HL-60 (cell line): ENCODE measurements at regions not wholly inside any gene's neighbourhood (a gene's known extent, or its start where the extent isn't known, plus 50 kb on each side); places are given as distances from the start of the nearest gene placed in this dataset.

Source experiments
- DNase-seq, 2 experiments: peaks; one replicate each; pipeline ENCODE4 v3.0.0-alpha.2; 2010 to 2020; ENCODE audit warnings: low read depth in 1 of 2, low spot score in 1 of 2
- H3K27ac ChIP-seq: fragments of 250-450 bp; sonication (Bioruptor Pico); replicated peaks from 2 replicates; pipeline ENCODE4 v1.5.1; 2020; ENCODE audit warnings: mild to moderate bottlenecking, moderate library complexity
- H3K27me3 ChIP-seq: fragments of 250-450 bp; sonication (Bioruptor Pico); 2 replicates; pipeline ENCODE4 v1.5.1; 2021; ENCODE audit warnings: mild to moderate bottlenecking, moderate library complexity; ENCODE audit not compliant: insufficient read depth, poor library complexity, severe bottlenecking
- H3K4me3 ChIP-seq: replicated peaks from 2 replicates; pipeline ENCODE4 v1.5.1; 2011; ENCODE audit warnings: mild to moderate bottlenecking, control low read depth, low read length; ENCODE audit not compliant: insufficient read depth
- GABPA ChIP-seq: IDR thresholded peaks from 2 replicates; pipeline ENCODE4 v1.6.1; 2012; ENCODE audit warnings: low read depth
- POLR2AphosphoS5 ChIP-seq: IDR thresholded peaks from 2 replicates; pipeline ENCODE4 v1.6.1; 2012; ENCODE audit warnings: low read depth
- SPI1 ChIP-seq: IDR thresholded peaks from 2 replicates; pipeline ENCODE4 v1.6.1; 2012; ENCODE audit warnings: low read depth, mild to moderate bottlenecking, borderline replicate concordance
- TF ChIP-seq, protein P1 (sequence below): IDR thresholded peaks from 2 replicates; pipeline ENCODE4 v1.6.1; 2012; ENCODE audit warnings: low read depth; ENCODE audit not compliant: insufficient replicate concordance
- TF ChIP-seq, protein P2 (sequence below): IDR thresholded peaks from one replicate; pipeline ENCODE4 v1.5.1; 2011; ENCODE audit warnings: low read length, control low read depth, inconsistent platforms; ENCODE audit not compliant: insufficient read depth

DNA sequence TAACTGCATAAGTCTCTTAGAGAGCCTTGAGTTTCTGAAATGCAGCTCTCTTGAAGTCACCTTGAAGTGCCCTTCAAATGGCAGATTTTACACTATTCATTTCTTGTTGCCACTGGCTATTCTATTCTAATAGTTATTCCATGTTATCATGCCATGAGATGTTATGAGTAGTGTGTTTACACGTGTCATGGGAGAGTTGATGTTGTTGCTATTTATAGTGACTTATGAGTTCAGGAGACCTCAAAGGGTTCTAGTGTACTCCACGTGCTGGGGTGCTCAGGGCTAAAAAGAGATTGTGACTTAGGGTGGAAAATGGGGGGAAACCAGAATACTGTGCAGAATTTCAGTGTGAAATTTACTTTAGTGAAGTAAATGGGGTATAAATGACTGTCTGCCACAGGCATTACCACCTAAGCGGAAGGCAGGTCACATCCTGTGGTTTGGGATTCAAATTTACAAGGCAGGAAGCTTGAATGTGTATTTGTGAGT, 77.1 kb upstream of the SLC4A4 start:
- Histone ChIP-seq H3K4me3 (no peak overlapping the region), H3K27me3 (no peaks in the 10 kb centered on the region), H3K27ac (no peak overlapping the region)
- TF ChIP-seq GABPA (no peak), POLR2AphosphoS5 (no peak), SPI1 (no peak)
- TF ChIP-seq, protein P1, sequence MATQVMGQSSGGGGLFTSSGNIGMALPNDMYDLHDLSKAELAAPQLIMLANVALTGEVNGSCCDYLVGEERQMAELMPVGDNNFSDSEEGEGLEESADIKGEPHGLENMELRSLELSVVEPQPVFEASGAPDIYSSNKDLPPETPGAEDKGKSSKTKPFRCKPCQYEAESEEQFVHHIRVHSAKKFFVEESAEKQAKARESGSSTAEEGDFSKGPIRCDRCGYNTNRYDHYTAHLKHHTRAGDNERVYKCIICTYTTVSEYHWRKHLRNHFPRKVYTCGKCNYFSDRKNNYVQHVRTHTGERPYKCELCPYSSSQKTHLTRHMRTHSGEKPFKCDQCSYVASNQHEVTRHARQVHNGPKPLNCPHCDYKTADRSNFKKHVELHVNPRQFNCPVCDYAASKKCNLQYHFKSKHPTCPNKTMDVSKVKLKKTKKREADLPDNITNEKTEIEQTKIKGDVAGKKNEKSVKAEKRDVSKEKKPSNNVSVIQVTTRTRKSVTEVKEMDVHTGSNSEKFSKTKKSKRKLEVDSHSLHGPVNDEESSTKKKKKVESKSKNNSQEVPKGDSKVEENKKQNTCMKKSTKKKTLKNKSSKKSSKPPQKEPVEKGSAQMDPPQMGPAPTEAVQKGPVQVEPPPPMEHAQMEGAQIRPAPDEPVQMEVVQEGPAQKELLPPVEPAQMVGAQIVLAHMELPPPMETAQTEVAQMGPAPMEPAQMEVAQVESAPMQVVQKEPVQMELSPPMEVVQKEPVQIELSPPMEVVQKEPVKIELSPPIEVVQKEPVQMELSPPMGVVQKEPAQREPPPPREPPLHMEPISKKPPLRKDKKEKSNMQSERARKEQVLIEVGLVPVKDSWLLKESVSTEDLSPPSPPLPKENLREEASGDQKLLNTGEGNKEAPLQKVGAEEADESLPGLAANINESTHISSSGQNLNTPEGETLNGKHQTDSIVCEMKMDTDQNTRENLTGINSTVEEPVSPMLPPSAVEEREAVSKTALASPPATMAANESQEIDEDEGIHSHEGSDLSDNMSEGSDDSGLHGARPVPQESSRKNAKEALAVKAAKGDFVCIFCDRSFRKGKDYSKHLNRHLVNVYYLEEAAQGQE, result no peak
- TF ChIP-seq, protein P2, sequence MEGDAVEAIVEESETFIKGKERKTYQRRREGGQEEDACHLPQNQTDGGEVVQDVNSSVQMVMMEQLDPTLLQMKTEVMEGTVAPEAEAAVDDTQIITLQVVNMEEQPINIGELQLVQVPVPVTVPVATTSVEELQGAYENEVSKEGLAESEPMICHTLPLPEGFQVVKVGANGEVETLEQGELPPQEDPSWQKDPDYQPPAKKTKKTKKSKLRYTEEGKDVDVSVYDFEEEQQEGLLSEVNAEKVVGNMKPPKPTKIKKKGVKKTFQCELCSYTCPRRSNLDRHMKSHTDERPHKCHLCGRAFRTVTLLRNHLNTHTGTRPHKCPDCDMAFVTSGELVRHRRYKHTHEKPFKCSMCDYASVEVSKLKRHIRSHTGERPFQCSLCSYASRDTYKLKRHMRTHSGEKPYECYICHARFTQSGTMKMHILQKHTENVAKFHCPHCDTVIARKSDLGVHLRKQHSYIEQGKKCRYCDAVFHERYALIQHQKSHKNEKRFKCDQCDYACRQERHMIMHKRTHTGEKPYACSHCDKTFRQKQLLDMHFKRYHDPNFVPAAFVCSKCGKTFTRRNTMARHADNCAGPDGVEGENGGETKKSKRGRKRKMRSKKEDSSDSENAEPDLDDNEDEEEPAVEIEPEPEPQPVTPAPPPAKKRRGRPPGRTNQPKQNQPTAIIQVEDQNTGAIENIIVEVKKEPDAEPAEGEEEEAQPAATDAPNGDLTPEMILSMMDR, result no peak
- no peak for DNase-seq

DNA sequence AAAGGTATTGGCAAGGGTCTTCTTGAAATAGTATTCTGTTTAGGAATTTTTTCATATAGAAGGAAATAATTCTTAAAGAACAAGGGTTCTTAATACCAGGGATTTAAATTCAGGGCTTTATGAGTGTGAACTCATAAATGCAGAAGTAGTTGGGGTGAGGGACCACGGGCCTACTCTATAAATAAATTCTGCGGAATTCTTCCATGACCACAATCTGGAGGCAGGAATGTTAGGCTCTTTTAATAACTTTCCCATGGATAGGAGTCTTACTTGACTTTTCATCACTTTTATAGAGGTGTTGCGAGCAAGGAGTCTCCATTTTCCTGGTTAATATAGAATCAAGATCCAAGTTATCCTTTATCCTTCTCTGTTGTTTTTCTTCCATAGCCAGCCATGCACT, 76.7 kb upstream of the SLC4A4 start:
- no peak for DNase-seq
- H3K4me3 ChIP-seq, result no peak overlapping the region
- no peak overlapping the region for H3K27ac ChIP-seq
- no peak for TF ChIP-seq SPI1
- TF ChIP-seq, protein P2, result no peak
- H3K27me3 ChIP-seq, result no peaks in the 10 kb centered on the region

DNA sequence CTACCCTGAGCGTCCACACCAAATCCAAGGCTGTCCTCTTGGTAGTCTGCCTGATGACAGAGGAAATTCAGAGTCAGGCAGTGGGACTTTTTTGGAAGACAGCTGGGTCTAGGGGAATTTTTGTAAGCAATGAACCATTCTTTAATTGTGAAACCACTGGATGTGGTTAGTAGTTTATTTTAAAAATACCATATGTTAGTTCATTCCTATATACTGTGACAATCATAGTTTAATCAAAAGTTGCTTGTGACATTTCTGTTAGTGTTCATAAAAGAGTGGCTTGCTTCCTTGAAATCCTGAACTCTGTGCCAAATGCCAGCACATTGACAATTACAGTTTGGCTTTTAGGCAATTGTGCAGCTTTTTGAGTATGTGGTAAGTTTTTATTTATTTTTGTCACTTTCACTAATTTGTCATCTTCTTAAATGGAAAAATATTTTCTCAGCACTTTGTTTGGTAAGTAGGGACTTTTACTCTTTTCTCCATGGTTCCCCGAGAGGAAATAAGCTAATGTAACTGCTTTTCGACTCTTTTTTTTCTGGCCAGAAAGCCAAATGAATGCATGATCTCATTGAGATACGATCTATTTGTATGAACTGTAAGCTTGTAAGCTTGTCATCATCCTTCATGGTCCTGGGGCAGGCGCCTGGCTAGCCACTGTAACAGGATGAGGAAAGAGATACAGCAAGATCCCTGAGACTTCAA, 72.6 kb upstream of the SLC4A4 start:
- TF ChIP-seq, protein P2, result no peak
- TF ChIP-seq GABPA, result no peak
- TF ChIP-seq SPI1, result no peak
- TF ChIP-seq, protein P1, result no peak
- no peak for TF ChIP-seq POLR2AphosphoS5
- Histone ChIP-seq H3K27me3 (no peaks in the 10 kb centered on the region), H3K27ac (no peak overlapping the region), H3K4me3 (no peak overlapping the region)
- no peak for DNase-seq

DNA sequence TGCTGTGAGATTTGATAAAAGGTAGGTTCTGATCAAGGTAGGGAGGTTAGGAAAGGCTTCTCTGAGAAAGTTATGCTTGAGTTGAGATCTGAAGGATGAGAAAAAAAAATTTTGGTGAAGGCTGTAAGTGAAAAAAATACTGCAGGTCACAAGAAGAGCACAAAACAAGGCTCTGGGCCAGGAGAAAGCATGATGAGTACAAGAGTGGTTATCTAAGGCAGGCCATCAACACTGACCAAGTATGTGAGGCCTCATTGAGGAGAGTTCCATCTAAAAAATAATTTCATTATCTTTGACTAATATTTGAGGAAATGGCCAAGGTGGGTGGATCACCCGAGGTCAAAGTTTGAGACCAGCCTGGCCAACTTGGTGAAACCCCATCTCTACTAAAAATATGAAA, 71.6 kb upstream of the SLC4A4 start:
- Histone ChIP-seq H3K4me3 (no peak overlapping the region), H3K27me3 (no peaks in the 10 kb centered on the region), H3K27ac (no peak overlapping the region)
- TF ChIP-seq POLR2AphosphoS5, result no peak
- no peak for TF ChIP-seq SPI1
- TF ChIP-seq, protein P2, result no peak
- TF ChIP-seq, protein P1, result no peak
- no peak for TF ChIP-seq GABPA
- DNase-seq, result no peak
